GM13976 (cell line): ENCODE measurements at regions not wholly inside any gene's neighbourhood (a gene's known extent, or its start where the extent isn't known, plus 50 kb on each side); places are given as distances from the start of the nearest gene placed in this dataset.

Source experiments
- DNase-seq: peaks from one replicate; pipeline ENCODE4 v3.0.0; 2012; ENCODE audit warnings: low spot score
- in situ Hi-C: fragments of 300-500 bp; cut with MboI; formaldehyde crosslinking; loops from one replicate; pipeline ENCODE4 v1.12.0; 2022; ENCODE audit warnings: low sequenced_read_pairs, mixed read lengths, inconsistent platforms; ENCODE audit not compliant: unreplicated experiment
- TF ChIP-seq, protein P1 (sequence below): IDR thresholded peaks from 2 replicates; pipeline ENCODE4 v1.5.1; 2012; ENCODE audit warnings: borderline replicate concordance, mild to moderate bottlenecking; ENCODE audit not compliant: insufficient read depth; ENCODE audit errors: extremely low read depth, missing control alignments, control extremely low read depth

- in situ Hi-C loops: no loop called here
- TF ChIP-seq, protein P1, sequence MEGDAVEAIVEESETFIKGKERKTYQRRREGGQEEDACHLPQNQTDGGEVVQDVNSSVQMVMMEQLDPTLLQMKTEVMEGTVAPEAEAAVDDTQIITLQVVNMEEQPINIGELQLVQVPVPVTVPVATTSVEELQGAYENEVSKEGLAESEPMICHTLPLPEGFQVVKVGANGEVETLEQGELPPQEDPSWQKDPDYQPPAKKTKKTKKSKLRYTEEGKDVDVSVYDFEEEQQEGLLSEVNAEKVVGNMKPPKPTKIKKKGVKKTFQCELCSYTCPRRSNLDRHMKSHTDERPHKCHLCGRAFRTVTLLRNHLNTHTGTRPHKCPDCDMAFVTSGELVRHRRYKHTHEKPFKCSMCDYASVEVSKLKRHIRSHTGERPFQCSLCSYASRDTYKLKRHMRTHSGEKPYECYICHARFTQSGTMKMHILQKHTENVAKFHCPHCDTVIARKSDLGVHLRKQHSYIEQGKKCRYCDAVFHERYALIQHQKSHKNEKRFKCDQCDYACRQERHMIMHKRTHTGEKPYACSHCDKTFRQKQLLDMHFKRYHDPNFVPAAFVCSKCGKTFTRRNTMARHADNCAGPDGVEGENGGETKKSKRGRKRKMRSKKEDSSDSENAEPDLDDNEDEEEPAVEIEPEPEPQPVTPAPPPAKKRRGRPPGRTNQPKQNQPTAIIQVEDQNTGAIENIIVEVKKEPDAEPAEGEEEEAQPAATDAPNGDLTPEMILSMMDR: no peak
Measured at GRCh38 chr2:16368328-16368727, 297.3 kb downstream of the CYRIA start.

DNA sequence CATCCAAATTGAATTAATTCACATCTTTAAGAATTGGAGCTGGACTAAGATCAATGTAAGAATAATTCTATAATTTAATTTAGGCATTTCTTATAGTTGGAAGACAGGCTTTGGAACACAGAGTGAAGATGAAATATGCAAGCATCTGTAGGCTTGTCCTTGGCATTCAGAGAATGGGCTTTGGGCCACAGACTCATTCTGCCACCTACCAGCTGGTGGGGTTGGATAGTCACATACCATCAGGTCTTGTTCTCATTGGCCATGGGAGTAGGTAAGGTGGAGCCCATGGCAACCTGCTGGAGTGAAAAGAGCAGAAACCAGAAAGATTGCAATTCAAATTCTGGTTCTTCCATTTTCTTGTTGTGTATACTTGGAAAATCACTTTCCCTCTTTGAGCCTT is 300.3 kb downstream of the CYRIA start:
- no peak for DNase-seq
- TF ChIP-seq, protein P1: no peak
- in situ Hi-C loops: no loop called here

More at GRCh38 chr2:16368328-16368727, 297.3 kb downstream of the CYRIA start:
- DNase-seq: no peak

- in situ Hi-C loops: no loop called here
- no peak for DNase-seq
- TF ChIP-seq, protein P1: no peak
Measured at GRCh38 chr2:16363581-16363980, 302.1 kb downstream of the CYRIA start.

GRCh38 chr2:16362611-16363010 is 303.0 kb downstream of the CYRIA start:
- TF ChIP-seq, protein P1: no peak
- in situ Hi-C loops: no loop called here
- DNase-seq: no peak

GRCh38 chr2:16361261-16361995 is 304.2 kb downstream of the CYRIA start:
- in situ Hi-C loops: no loop called here
- TF ChIP-seq, protein P1: no peak
- no peak for DNase-seq

DNA sequence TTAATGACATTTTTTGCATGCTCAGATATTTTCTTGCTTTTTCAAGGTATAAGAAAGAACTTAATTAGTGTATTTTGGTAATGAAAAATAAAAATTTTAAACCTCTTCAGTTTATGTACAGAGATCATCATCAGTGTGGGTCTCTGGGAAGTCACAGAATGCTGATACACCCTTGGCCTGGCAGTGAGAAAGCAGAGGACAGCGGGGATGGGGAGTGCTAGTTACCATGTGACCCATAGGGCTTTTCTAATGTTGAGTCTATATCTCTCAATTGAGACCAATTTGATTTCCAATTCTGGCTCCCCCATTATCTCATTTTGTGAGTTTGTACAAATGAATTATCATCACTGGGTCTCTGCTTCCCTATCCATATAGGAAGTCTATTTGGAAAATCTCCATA is 305.7 kb downstream of the CYRIA start:
- in situ Hi-C loops: no loop called here
- TF ChIP-seq, protein P1: no peak
- no peak for DNase-seq
